ENCODE measurements at regions not wholly inside any gene's neighbourhood (a gene's known extent, or its start where the extent isn't known, plus 50 kb on each side); places are given as distances from the start of the nearest gene placed in this dataset.

DNA sequence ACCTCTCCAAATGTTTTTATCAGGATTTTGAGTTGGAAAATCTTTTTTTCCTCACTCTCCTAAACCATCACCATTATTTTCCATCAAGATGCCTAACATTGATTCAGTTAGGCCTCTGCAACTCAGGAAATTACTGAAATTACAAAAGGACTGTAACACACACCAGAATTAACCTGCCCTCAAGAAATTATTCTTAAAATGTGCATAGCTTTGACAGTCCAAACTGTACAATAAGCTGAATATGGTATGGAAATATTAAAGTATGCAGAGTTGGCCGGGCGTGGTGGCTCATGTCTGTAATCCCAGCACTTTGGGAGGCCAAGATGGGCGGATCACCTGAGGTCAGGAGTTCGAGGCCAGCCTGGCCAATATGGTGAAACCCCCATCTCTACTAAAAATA, 50.2 kb upstream of the PHLPP1 start:
- DNase-seq (ENCODE audit: low read depth): no peak

Data from myocyte (in vitro differentiated cells).